ENCODE measurements at regions not wholly inside any gene's neighbourhood (a gene's known extent, or its start where the extent isn't known, plus 50 kb on each side); places are given as distances from the start of the nearest gene placed in this dataset.

DNA sequence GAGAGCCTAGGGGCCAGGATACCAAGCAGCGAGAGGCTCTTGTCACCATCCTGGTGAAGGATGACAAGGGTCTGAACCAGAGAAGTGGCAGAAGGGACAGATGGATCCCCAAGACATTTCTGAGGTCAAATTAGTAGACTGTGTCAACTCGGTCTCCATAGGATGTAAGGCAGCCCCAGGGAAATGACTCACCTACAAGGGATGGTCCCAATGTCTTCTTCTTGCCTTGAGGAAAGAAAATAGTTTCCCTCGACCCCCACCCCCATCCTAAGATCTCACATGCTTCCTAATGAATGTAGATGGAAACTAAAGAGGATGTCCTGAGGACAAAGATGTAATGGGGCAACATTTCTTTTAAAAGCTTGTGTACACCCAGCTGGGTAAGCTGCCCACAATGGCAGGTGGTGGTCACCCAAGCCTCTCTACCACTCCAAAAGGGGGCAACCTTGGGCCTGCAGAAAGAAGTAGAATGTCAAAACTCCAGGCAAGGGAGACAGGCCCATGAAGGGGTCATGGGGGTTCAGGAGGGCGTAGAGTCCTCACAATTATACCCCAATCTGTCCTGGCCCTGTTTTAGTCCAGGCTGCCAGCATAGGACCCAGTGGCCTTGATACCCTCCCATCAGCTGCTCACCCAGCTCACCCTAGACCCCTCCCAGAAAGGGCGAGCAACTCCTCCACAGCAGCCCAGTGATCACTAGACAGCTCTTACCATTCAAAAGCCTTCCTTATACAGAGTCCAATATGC is 187.4 kb downstream of the ACTL7B start:
- no peak overlapping the region for H3K4me3 ChIP-seq (ENCODE audit: low read depth, low read length)
- no peak for TF ChIP-seq POLR2A (IDR thresholded peaks at IDR 0.05; ENCODE audit: extremely low read depth, insufficient read length)
- TF ChIP-seq MAX (IDR thresholded peaks at IDR 0.05; ENCODE audit: low read depth, low read length), result no peak
- TF ChIP-seq CTCF (IDR thresholded peaks at IDR 0.05; ENCODE audit: low read depth, low read length), result no peak
- TF ChIP-seq MYC (IDR thresholded peaks at IDR 0.05; ENCODE audit: low read depth, low read length), result no peak
- DNase-seq (ENCODE audit: low read depth), result no peak

DNA sequence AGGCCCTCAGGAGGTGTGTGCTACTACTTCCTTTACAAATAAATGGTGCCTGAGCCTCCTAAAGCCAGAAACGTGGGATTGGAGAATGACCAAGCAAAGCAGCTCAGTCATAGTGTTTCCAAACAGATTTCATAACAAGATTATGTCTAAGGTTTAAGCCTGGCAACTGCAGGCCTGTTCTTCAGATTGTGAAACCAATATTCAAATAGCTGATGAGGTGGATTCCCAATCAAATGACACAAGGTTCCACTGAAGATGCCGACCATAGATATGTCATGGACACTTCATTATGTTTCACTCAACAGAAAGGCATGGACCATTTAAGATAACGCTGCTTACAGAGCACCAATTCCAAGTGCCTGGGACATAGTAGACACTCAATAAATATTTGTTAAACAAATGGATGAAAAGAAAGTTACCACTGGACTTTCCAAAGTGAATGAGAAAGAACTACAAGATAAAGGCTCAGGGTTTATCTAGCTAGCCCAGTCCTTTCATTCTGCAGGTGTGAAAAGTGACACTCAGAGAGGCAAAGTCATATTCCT is 189.5 kb downstream of the ACTL7B start:
- H3K4me3 ChIP-seq (ENCODE audit: low read depth, low read length), result no peak overlapping the region
- TF ChIP-seq MAX (IDR thresholded peaks at IDR 0.05; ENCODE audit: low read depth, low read length) (no peak), CTCF (IDR thresholded peaks at IDR 0.05; ENCODE audit: low read depth, low read length) (no peak), MYC (IDR thresholded peaks at IDR 0.05; ENCODE audit: low read depth, low read length) (no peak), POLR2A (IDR thresholded peaks at IDR 0.05; ENCODE audit: extremely low read depth, insufficient read length) (no peak)
- DNase-seq (ENCODE audit: low read depth), result peak; percentile 24

- no peak for TF ChIP-seq MYC (IDR thresholded peaks at IDR 0.05; ENCODE audit: low read depth, low read length)
- no peak for TF ChIP-seq MAX (IDR thresholded peaks at IDR 0.05; ENCODE audit: low read depth, low read length)
- no peak for TF ChIP-seq POLR2A (IDR thresholded peaks at IDR 0.05; ENCODE audit: extremely low read depth, insufficient read length)
- TF ChIP-seq CTCF (IDR thresholded peaks at IDR 0.05; ENCODE audit: low read depth, low read length), result no peak
- H3K4me3 ChIP-seq (ENCODE audit: low read depth, low read length), result no peak overlapping the region
- DNase-seq (ENCODE audit: low read depth), result no peak
These were observed 190.1 kb downstream of the ACTL7B start for GRCh38 chr9:108665521-108666239.

DNA sequence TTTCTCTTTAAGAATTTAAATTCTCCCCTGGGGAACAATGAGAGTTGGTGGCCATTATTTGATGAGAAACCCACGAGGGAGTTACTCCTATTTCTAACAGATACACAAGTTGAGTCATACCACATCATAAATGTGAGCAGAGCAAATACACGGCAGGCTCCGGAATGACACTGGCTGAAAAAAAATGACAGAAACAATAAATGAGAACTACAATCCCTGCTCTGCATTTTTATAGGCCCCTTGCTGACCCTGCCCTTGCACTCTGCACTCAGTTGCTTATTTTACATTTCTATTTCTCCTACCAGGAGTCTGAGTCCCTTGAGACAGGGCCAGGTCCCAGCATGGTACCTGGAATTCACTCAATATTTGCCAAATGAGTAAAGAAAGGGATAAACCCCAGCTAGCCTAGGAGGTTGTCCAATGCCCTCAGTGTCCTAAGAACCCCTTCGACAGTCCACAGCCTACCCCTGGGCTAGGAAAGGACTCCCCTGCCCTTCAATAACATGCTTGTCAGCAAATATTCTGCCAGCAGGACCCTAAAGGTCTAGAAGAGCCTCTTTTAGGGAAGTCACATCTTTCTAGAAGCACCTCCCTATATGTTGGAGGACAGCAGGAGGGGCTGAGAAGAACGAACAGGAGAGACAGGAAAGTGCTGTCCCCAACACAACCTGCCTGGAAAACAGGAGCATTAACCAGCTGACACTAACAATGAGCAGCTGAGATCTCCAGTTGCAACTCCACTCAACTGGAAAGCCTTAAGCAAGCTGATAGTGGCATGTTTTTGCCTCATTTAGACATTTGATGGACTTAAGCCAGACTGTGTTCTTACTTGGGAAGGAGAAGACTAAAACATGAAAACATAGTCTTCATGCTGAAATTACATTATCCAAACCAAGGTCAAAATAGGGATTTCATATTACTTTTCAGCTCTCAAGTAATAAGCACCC is 191.2 kb downstream of the ACTL7B start:
- TF ChIP-seq MYC (IDR thresholded peaks at IDR 0.05; ENCODE audit: low read depth, low read length) (no peak), POLR2A (IDR thresholded peaks at IDR 0.05; ENCODE audit: extremely low read depth, insufficient read length) (no peak), MAX (IDR thresholded peaks at IDR 0.05; ENCODE audit: low read depth, low read length) (no peak), CTCF (IDR thresholded peaks at IDR 0.05; ENCODE audit: low read depth, low read length) (no peak)
- no peak overlapping the region for H3K4me3 ChIP-seq (ENCODE audit: low read depth, low read length)
- peak; percentile 57 for DNase-seq (ENCODE audit: low read depth)

DNA sequence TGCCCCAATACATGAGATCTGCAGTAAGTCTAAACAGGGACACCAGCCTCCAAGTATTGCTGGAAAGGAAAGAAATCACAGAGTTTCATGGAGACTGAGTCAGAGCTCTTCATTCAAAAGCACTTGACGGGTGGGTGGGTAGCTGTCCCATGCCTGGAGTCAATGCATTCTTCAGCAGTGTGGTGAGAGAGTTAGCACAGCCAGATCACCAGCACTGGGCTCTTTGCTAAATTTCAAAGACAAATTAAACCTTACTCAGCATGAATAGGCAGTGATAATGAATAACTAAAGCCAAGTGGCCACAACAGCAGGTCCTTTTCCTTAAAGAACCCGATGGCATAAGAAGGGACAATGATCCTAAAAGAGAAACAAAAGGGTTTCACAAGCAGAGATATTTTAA is 192.4 kb downstream of the ACTL7B start:
- no peak for TF ChIP-seq MYC (IDR thresholded peaks at IDR 0.05; ENCODE audit: low read depth, low read length)
- TF ChIP-seq CTCF (IDR thresholded peaks at IDR 0.05; ENCODE audit: low read depth, low read length), result no peak
- TF ChIP-seq MAX (IDR thresholded peaks at IDR 0.05; ENCODE audit: low read depth, low read length), result no peak
- TF ChIP-seq POLR2A (IDR thresholded peaks at IDR 0.05; ENCODE audit: extremely low read depth, insufficient read length), result no peak
- H3K4me3 ChIP-seq (ENCODE audit: low read depth, low read length), result no peak overlapping the region
- DNase-seq (ENCODE audit: low read depth), result no peak
